ENCODE measurements at regions not wholly inside any gene's neighbourhood (a gene's known extent, or its start where the extent isn't known, plus 50 kb on each side); places are given as distances from the start of the nearest gene placed in this dataset.

- DNase-seq: no peak
Measured at GRCh38 chr11:32531528-32531927, 52.1 kb upstream of the EIF3M start.

GRCh38 chr11:32529994-32530588 is 53.5 kb upstream of the EIF3M start:
- no peak for DNase-seq

- no peak for DNase-seq
Measured at GRCh38 chr11:32527261-32528175, 56.1 kb upstream of the EIF3M start.

GRCh38 chr11:32526760-32527159 is 56.9 kb upstream of the EIF3M start:
- DNase-seq: no peak

- DNase-seq: no peak
Measured at GRCh38 chr11:32511926-32512325, 71.7 kb upstream of the EIF3M start.

- no peak for DNase-seq
Measured at GRCh38 chr11:32510039-32510438, 73.6 kb upstream of the EIF3M start.

- no peak for DNase-seq
Measured at GRCh38 chr11:32508780-32509179, 73.4 kb upstream of the WT1 start.

GRCh38 chr11:32500001-32500400 is 64.7 kb upstream of the WT1 start:
- no peak for DNase-seq

GRCh38 chr11:32497951-32498350 is 62.6 kb upstream of the WT1 start:
- no peak for DNase-seq

- no peak for DNase-seq
Measured at GRCh38 chr11:32494629-32495028, 59.3 kb upstream of the WT1 start.

- DNase-seq: no peak
Measured at GRCh38 chr11:32489464-32489863, 54.1 kb upstream of the WT1 start.

- DNase-seq: peak; percentile 4
Measured at GRCh38 chr11:32487270-32487669, 51.9 kb upstream of the WT1 start.

GRCh38 chr11:32485733-32486132 is 50.4 kb upstream of the WT1 start:
- no peak for DNase-seq

Data from hematopoietic multipotent progenitor cell treated with erythropoietin and hydrocortisone succinate and interleukin-3 and kit ligand, for 8 days (in vitro differentiated cells).